Tibial nerve (tissue), 4 donors: ENCODE measurements at regions not wholly inside any gene's neighbourhood (a gene's known extent, or its start where the extent isn't known, plus 50 kb on each side); places are given as distances from the start of the nearest gene placed in this dataset.

ENCODE experiments used
- EP300 ChIP-seq, 2 donors: sonication (generic); formaldehyde crosslinking; IDR thresholded peaks; one replicate each; pipeline ENCODE4 v1.6.1; 2017; ENCODE audit warnings: antibody characterized with exemption in 2 of 2, mild to moderate bottlenecking in 1 of 2
- POLR2A ChIP-seq, 2 donors: fragments of 450-650 bp; IDR thresholded peaks; one replicate each; pipeline ENCODE4 v1.6.1; 2017; ENCODE audit warnings: antibody characterized with exemption in 2 of 2, mild to moderate bottlenecking in 2 of 2, moderate library complexity in 2 of 2
- TF ChIP-seq, protein P1 (sequence below), 5 experiments: fragments of 200-600 bp in 3 of 5; fragments of 450-650 bp in 2 of 5; sonication (generic) in 3 of 5; IDR thresholded peaks; one replicate each; pipeline ENCODE4 v1.5.1; 2016 to 2019; ENCODE audit warnings: antibody characterized with exemption in 5 of 5, mild to moderate bottlenecking in 3 of 5, moderate library complexity in 2 of 5

DNA sequence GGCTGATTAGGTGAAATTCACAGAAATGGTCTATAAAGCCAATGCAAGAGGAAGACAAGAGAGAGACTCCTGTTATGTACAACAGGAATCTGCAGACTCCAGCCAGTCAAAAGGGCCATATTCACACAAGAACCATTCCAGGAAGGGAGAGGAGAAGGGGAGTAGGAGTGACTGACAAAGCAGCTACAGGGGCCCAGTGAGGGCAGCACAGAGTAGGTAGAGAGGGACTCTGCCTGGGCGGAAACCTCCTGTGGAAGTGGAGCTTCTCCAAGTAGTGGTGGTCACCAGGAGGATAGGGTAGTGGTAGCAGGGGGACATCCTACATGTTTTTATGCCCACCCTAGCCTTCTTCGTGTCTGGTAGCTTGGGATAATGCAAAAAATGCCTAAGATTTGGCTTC is 667.3 kb downstream of the ACTL7B start:
- TF ChIP-seq, protein P1, sequence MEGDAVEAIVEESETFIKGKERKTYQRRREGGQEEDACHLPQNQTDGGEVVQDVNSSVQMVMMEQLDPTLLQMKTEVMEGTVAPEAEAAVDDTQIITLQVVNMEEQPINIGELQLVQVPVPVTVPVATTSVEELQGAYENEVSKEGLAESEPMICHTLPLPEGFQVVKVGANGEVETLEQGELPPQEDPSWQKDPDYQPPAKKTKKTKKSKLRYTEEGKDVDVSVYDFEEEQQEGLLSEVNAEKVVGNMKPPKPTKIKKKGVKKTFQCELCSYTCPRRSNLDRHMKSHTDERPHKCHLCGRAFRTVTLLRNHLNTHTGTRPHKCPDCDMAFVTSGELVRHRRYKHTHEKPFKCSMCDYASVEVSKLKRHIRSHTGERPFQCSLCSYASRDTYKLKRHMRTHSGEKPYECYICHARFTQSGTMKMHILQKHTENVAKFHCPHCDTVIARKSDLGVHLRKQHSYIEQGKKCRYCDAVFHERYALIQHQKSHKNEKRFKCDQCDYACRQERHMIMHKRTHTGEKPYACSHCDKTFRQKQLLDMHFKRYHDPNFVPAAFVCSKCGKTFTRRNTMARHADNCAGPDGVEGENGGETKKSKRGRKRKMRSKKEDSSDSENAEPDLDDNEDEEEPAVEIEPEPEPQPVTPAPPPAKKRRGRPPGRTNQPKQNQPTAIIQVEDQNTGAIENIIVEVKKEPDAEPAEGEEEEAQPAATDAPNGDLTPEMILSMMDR (IDR thresholded peaks at IDR 0.05): no peak
- no peak for TF ChIP-seq POLR2A (IDR thresholded peaks at IDR 0.05)
- TF ChIP-seq EP300 (IDR thresholded peaks at IDR 0.05): no peak
